GM10266 (cell line): ENCODE measurements at regions not wholly inside any gene's neighbourhood (a gene's known extent, or its start where the extent isn't known, plus 50 kb on each side); places are given as distances from the start of the nearest gene placed in this dataset.

ENCODE experiments used
- DNase-seq: peaks from one replicate; pipeline ENCODE4 v3.0.0; 2012; ENCODE audit errors: extremely low spot score
- CTCF ChIP-seq: IDR thresholded peaks from 2 replicates; pipeline ENCODE4 v1.5.1; 2012; ENCODE audit warnings: mild to moderate bottlenecking, low read depth; ENCODE audit not compliant: control insufficient read depth, insufficient read depth; ENCODE audit errors: missing control alignments

DNA sequence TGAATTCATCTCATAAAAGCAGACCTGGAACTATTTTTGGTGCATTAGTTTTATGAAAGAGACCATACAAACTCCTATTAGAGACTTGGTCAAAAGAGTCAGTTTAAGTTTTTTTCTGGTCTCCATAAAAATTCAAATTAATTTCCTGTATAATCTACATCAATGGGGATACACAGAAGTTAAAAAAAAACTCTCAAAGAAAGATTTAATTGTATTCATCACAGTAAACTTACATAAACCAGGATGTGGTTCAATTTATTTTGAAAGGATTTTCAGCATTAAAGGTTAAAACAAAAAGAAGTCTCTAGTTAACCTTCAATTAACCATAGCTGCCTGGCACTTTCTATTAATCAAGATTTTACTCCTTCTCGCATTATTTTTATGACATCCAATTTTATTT lies 530.3 kb upstream of the KCNMB2 start:
- TF ChIP-seq CTCF, result no peak
- DNase-seq, result no peak

DNA sequence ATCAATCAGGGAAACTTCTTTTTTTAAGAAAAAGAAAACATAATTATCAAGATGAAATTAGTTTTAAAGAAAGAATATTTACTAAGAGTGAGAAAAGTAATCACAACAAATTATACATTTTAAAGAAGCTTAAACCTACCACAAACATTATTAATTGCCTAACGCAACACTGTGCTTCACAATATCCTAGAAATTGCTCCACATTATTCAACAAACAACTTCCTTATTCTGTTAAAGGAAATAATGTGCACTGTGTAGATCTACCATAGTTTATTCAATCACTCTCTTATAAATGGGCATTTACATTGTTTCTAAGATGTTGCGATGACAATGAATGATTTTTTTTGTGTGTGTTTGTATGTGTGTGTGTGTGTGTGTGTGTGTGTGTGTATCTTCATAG lies 525.9 kb upstream of the KCNMB2 start:
- no peak for DNase-seq
- no peak for TF ChIP-seq CTCF

DNA sequence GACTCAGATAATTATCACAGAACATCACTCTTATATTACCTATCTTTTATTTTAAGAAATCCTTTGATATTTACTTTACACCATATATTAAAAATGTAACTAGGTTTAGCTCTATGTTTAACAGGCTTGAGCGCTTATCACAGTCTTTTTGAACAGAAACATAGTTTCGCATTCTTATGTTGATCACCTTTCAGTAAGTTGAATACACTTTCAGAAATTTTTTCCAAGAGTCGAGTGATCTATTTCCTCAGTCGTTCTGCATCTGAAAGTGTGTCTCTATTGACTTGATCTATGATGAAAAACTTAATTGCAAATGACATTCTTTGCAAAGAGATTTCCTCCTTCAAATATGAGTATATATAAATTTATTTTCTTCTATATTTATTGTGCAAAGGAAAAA lies 516.6 kb upstream of the KCNMB2 start:
- no peak for TF ChIP-seq CTCF
- DNase-seq, result no peak

DNA sequence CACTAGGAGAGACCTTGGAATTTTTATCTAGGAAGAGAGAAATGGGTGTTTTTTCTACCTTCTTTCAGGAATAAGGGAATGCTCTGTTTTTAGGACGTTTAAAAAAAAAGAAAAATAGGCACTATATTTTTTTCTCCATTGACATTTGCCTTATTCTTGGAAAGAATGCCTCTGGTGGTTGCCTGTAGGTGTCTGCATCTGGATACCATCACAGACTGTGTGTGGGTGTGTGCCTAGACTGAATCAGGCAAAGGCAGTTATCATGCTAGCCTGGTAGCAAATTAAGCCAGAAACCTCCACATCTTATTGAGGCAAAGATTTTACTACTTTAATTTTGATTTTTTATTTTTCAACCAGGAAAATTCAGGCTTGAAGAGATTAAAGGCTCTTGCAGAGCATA lies 513.6 kb upstream of the KCNMB2 start:
- DNase-seq, result no peak

GRCh38 chr3:178028933-178029332 lies 507.3 kb upstream of the KCNMB2 start:
- TF ChIP-seq CTCF, result no peak
- no peak for DNase-seq

More for the DNA sequence above, 513.6 kb upstream of the KCNMB2 start:
- TF ChIP-seq CTCF, result no peak

DNA sequence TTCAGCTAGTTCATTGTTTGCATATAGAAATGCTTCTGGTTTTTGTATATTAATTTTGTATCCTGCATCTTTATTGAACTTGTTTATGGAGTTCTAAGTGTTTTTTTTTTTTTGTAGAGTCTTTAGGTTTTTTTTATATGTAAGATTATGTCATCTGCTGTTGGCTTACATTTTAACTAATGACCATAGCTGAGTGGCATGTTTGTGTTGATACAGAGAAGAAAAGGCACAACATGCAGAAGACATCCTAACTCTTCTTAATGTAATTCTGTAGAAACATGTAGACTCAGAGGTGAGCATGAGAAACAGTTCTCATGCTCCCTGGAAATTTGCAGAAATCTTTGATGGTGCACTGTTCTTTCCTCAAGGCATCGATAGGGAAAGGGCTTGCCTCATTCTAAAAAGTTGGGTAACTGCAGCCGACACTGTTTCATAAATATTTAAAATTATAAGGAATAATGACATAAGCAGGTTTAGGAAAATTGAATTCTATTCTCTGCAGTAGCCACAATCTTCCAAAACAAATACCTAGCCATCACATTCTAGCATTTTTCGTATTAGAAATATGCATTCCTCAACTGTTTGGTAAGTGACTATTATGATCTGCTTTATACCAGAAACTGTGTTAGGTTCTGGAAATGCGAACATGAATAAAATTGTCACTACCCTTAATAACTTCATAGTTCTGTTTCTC lies 499.6 kb upstream of the KCNMB2 start:
- no peak for DNase-seq
- TF ChIP-seq CTCF, result no peak

DNA sequence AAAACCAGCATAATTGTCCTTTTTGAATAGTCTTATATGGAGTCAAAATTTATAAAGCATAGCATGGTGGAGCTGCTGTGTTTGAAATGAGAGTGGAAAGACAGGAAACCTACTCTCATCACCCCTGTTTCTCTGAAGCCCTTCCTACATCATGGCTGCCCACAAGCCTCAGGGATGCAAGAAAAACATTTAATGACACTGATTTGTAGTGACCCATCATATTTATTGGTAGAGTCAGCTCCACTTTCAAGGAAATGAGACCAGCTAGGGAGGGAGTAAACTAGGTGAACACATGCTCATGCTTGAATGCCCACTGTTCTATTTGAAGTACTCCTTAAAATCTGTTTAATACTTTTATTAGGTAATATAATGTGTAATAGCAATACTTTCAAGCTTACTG lies 494.3 kb upstream of the KCNMB2 start:
- TF ChIP-seq CTCF, result no peak

More for the DNA sequence above, 494.3 kb upstream of the KCNMB2 start:
- no peak for DNase-seq
